ENCODE measurements at regions not wholly inside any gene's neighbourhood (a gene's known extent, or its start where the extent isn't known, plus 50 kb on each side); places are given as distances from the start of the nearest gene placed in this dataset.

- ChIA-PET RAD21 (ENCODE audit: unreplicated experiment) (no interaction called here), CTCF (interaction anchor here (0.6 kb wide), 2 partner anchors 33 to 93 kb away, joined by 3 read pairs; no protein-coding TSS in a partner anchor), SMC1A (ENCODE audit: uncharacterized antibody, unreplicated experiment) (no interaction called here), POLR2A (no interaction called here)
- TF ChIP-seq MYC (IDR thresholded peaks at IDR 0.05; ENCODE audit: insufficient read depth, insufficient read length, insufficient replicate concordance, low read length, severe bottlenecking) (no peak), BCLAF1 (IDR thresholded peaks at IDR 0.05) (no peak), PRDM15 (CRISPR knock-in tag; IDR thresholded peaks at IDR 0.05) (no peak), ZNF384 (IDR thresholded peaks at IDR 0.05; ENCODE audit: borderline replicate concordance, low read depth, low read length) (no peak), ZBTB33 (IDR thresholded peaks at IDR 0.05) (no peak), TAF1 (IDR thresholded peaks at IDR 0.05; ENCODE audit: borderline replicate concordance, low read depth, low read length) (no peak), MLLT1 (IDR thresholded peaks at IDR 0.05) (no peak), IRF3 (IDR thresholded peaks at IDR 0.05) (no peak), E4F1 (IDR thresholded peaks at IDR 0.05; ENCODE audit: borderline replicate concordance, partially characterized antibody) (no peak), LARP7 (IDR thresholded peaks at IDR 0.05) (no peak)
- in situ Hi-C loops (cut with MboI) (no loop called here), intact Hi-C loops (cut with micrococcal nuclease; ENCODE audit: unreplicated experiment) (no loop called here)
- WGBS (ENCODE audit: insufficient coverage, insufficient replicate concordance, low lambda C conversion rate, missing lambda C conversion rate): 0% methylated on average over 1 of the region's 1 CpG
- Histone ChIP-seq H3K4me1 (ENCODE audit: control insufficient read depth, insufficient read depth, low read length) (no peaks in the 10 kb centered on the region), H3K27me3 (replicated peaks in 1 of 2; ENCODE audit: control insufficient read depth in 2 of 2, insufficient read depth in 2 of 2, low read length in 1 of 2) (no peaks in the 10 kb centered on the region), H3K4me2 (ENCODE audit: control insufficient read depth, insufficient read depth) (no peak overlapping the region), H3K36me3 (ENCODE audit: control insufficient read depth in 2 of 2, insufficient read depth in 2 of 2, low read length in 1 of 2) (no peaks in the 10 kb centered on the region), H2AFZ (ENCODE audit: control insufficient read depth, low read depth, low read length) (no peak overlapping the region), H4K20me1 (ENCODE audit: control insufficient read depth, insufficient read depth) (no peaks in the 10 kb centered on the region), H3K9ac (ENCODE audit: control insufficient read depth, insufficient read depth, low read length) (no peak overlapping the region), H3K79me2 (ENCODE audit: control insufficient read depth, insufficient read depth, low read length) (no peaks in the 10 kb centered on the region), H3K9me3 (replicated peaks; ENCODE audit: control insufficient read depth, insufficient read depth, low read length) (no peaks in the 10 kb centered on the region), H3K4me3 (no peak overlapping the region), H3K27ac (ENCODE audit: control insufficient read depth, insufficient read depth) (no peak overlapping the region)
- FAIRE-seq (no peak), DNase-seq (ENCODE audit: low read depth, low spot score) (no peak), ATAC-seq (no peak)
- no TSS peak for BruUV-seq (replicated peaks)
Observed at GRCh38 chr10:55310143-55310542, 509.1 kb upstream of the PCDH15 start.
